EL (cell line): ENCODE measurements at regions not wholly inside any gene's neighbourhood (a gene's known extent, or its start where the extent isn't known, plus 50 kb on each side); places are given as distances from the start of the nearest gene placed in this dataset.

Experiments used
- DNase-seq: peaks from one replicate; pipeline ENCODE4 v3.0.0-alpha.2; 2016

DNA sequence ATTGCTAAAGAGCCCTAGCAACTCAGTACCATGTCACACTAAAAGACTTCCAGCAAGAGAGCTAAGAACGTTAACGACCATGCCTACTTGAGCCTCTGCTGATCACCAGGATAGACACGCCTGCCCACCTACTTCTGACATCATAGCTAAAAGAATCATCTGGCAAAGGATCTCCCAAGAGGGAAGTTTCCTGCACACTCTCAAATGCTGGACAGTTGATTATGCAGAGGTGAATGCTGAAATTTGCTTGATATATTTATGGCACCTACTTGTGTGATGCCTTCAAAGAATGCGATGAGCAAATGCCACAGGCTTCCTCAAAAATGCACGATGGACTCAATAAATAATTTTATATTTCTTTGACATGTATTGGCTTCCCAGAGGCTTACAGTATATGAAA is 113.6 kb downstream of the GALC start:
- no peak for DNase-seq

DNA sequence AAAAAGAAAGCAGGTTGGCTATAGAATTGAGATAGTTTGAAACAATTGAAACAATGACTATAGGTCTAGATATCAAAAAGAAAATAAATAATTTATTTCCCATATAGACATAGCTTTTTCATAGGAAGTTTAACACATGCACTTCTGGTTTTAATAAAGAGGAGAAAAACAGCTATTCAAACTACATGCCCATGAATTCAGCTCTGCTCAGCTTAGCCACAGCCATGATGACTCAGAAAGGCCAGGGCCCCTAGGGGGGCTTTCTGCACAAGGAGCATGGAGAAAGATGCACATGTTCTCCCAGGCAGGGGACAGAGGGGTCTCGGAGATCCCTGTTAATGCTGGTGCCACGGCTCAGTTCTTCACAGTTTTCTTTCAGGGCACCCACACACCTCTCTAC is 114.0 kb downstream of the GALC start:
- DNase-seq = no peak

DNA sequence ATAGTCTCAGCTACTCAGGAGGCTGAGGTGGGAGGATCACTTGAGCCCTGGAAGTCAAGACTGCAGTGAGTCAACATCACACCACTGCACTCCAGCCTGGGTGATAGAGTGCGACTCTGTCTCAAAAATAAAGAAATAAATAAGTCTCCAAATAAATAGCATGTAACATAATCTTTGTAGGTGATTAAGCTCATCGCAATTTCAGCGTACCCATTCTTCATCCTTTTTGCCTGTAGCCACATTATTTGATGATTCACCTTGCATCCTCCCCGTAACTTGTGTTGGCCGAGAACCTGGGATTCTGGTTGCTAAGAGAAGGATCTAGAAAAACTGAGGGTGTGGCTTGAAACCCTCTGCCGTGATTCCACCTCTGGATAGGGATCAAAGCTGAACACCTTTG is 115.1 kb downstream of the GALC start:
- peak; percentile 18 for DNase-seq

DNA sequence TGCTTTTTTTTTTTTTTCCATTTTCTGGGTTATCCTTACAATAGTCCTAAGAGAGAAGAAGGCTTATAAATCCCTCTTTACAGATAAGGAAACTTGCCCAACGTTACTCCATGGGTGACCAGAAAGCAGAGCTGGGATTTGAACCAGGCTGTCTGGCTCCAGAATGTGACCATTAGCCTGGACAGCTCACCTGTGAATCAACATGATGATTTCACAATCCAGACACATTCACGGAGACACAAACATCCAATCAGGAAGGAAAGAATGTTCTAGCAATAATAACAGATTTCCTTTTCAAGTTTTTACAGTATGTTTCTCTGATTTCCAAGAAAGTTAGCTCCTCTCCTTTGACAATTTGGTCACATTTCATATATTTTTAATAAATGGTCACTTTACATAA is 118.3 kb downstream of the GALC start:
- no peak for DNase-seq

DNA sequence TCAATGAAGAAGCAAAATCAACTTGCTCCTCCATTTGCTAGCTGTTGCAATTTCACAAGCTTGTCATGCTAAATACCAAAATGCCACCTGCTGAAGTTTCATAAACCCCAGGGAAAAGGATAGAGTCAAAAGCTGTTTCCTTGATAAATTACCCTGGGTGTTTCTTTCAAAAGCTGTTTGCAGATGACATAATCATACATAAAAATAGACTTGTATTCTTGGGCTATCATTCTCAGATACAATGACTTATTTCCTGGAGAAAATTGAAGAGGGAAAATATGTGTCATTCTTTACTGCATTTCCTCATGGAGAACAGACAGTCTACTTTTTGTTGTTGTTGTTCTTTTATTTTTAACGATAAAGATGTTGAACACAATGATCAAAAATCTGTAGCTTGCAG is 119.2 kb downstream of the GALC start:
- DNase-seq = no peak

DNA sequence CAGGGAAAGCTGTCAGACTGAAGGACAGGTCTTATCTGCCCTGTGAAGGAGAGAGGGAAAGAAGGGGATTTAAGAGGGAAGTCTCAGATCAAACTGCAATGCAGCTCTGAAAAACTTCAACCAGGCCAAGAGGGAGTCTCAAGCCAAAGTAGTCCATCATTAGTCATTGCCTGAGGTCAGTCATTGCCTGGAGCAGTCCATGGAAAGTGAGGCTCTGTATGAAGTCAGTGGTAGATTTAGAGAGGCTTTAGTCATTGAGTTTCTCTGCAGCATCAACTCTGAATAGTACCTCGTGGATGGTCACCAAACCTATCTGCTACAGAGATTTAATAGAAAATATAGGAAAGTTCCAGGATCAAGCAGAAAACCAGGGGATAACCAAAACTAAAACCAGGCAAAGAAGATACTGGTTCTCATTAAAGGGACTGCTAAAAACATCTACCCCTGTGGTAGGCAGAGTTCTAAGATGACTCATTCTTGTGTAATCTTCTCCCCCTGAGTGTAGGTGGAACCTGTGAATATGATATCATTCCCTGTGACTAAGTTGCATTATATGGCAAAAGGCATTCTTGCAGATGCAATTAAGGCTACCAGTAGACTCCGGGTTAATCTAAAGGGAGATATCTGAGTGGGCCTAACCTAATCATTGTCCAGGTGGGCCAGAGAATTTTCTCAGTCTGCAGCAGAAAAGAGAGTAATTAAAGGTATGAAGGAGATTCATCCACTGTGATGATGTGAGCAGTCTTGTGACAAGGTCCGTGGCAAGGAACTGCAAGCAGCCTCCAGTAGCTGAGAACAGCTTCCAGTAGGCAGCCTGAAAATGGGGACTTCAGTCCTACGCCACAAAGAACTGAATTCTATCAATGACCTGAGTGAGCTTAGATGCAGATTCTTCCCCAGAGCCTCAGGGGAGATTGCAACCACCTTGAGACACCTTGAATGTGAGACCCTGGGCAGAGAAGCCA is 123.1 kb downstream of the GALC start:
- peak; percentile 74 for DNase-seq

DNA sequence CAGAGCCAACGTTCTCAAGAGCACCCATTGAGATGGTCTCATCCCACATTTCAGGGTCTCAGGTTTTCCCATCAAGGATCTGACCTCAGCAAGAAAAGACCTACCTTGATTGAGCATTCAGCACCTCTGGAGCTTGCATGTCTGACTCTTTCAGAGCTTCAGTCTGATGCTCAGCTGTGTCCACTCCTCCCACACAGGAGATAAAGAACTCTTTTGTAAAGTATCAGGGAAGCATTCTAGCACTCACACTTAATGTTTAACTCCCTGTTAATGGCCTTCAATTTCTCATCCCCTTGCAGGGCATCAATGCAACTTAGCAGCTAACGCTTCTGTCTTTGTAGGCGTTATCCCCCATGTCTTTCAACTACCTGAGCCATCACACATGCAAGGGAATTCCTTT is 124.1 kb downstream of the GALC start:
- DNase-seq = no peak

DNA sequence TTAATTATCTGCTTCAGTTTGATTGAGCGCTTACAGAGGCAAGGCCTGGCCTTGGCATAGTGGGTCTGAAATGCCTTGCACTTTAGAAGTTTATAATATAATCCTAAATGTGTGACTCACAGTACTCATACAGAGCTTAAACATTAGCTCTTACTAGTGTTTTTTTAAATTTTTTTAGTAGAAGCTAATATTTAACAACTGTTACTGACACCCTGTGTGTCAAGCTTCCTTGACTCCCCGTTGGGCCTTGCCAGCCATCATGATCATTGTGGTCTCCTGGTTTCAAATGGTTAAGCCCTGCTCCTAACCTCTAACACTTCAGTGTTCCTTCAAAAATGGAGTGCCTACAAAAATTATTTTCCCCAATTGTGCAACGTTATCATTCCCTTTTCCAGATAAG is 126.9 kb downstream of the GALC start:
- DNase-seq = no peak

DNA sequence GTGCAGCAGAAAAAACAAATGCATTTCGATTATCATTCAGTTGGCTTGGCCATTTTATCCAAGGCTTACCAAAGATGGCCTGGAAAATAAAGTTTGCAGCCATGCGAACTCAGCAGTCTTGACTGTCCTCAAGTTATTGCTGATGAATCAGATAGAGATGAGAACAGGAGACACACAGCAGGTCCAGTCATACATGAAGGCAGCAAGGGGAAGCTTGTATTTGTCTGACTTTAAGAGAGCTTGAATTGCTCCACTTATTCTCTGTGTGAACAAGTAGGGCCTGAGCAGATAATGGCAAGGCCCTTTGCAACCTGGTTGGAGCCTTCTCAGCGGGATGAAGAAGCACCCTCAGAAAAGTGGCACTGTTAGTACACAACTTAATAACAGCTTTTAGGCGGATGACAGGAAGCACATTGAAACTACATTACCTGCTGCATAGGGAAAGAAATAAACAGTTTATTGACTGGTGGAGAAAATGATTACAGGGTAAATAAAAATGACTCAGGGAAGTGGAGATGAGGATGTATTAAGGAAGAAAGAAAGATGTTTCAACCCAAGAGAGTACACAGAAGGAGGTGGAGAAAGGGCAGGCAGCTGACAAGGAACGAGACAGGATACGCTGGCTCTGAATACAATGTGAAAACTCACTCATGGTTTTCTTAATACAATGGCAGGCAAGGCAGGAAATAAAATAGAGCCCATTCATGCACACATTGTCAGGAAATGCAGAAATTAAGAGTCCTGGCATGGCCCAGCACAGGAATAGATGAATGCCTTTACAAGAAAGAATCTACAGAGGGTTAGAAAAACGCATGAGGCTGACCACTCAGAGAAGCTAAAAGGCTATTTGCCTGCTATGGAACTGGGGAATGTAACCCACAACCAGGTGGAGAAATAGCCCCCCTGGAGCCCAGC is 128.4 kb downstream of the GALC start:
- DNase-seq = no peak

DNA sequence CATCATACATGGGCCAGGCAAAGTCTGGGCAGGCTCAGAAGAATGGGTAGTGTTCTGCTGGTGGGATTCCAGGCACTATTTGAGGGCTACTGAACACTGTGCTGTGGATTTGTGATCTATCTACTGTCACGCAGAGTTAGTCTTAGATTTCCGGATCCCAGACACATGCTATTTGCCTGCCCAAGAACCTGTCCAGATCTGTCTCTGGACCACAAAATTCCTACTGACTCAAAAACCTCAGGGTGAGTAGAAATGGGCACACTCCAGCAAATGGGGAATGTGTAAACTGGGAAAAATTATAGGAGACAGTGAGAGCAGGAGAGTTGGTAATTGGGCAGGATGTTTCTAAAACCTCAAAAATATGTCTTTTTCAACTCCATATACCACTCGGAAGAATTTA is 129.9 kb downstream of the GALC start:
- DNase-seq = no peak

DNA sequence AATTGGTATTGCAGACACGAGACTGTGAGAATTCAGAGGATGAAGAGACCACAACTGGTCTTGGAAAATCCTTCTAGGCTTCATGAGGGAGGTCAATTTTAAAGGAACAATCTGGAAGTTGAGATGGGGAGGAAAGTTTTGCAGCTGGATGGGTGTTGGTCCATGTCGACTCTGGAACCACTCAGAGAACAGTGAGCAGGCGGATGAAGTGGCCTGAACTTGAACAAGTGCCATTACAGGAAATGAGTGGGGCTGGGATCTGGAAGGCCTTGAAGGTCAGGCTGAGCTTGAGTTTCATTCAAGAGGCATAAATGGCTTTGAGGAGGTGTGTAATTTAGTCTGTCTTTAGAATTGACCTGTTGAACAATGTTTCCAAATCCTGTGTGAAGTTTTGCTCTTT is 140.9 kb downstream of the GALC start:
- DNase-seq = no peak

DNA sequence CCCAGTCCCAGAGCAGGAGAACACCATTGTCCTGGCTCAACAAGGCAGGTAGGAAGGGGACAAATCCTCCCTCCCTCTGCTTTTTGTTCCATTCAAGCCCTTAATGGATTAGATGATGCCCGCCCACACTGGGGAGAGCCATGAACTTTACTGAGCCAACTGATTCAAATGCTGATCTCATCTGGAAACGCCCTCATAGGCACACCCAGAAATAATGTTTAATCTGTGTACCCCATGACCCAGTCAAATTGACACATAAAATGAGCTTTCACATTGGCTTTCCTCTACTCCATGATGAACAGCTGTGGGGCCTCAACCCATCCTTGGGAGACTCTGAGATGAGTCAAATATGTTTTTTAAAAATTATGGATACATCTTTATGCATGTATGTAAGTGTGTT is 141.8 kb downstream of the GALC start:
- no peak for DNase-seq

DNA sequence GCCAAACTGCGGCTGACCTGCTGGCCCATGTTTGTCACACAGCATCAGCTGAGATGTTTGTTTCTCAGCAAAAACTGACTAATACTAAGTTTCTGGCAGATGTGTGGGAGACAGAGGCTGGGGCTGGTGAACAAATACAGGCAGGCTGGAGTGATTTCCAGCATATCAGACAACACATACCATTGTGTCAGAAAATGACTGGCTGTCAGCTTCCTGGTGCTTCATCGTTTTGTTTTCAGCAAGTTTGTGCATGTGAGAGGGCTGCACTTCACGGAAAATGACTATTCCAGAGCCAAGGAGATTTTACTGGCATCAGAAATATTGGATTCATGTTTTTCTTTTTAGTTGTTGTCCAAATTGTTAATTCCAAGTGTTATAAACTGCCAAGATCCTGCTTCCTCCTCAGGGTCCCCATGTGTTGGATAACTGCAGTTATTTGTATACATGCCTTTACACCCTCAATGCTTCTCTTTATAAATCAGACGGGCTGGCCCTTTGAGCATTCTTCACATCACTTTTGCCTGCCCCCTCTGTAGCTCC is 145.7 kb downstream of the GALC start:
- no peak for DNase-seq

DNA sequence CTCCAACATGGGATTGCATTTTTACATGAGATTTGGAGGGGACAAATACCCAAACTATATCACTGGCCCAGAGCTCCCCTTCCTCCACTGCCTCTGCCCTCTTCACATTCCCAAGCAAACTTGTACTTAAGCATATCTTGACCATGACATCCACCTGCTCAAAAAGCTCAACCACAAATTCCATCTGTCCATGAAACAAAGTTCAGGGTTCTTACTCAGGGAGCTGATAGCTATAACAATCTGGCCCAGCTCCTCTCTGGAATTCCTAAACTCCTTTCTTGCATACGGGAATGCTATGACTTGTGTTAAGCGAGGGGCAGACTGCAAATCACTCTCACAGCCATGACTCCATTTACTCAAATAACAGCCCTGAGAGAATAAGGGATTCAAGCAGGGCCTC is 152.1 kb downstream of the GALC start:
- no peak for DNase-seq

DNA sequence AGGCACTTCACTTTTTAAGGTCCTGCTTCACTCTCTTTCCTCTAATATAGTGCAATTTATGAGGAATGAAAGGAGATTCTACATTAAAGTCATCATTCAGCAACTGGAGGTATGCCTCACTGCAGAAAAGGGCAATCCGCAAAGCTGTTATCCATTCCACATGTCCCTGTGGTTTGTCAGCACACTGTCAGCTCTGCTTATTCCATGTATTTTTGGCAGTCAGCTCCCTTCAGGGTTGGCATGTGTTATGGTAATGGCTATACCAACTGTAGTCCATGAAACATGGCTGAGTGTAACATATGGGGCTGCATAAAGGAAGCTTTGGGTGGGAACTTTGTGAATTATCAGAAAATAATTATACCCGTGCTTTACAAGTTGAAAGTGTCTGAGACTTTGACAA is 154.1 kb downstream of the GALC start:
- no peak for DNase-seq

DNA sequence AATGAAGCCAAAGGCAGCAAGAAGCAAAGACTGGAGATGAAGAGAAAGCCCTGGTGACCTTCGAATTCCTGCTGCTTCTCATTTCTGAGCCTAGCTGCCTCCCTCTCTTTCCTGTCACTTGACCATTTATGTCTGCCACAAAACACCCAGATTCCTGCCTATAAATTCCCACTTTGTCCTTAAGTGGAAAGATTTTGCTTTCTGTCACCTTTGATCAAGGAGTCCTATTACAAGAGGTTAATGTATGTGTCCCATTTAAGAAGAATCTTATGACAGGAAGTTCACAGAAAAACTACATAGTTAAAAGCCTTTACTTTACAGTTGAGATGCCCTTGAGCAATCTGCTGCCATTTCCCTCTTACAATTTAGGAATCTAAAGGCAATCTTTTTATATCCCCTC is 155.7 kb downstream of the GALC start:
- DNase-seq = no peak

DNA sequence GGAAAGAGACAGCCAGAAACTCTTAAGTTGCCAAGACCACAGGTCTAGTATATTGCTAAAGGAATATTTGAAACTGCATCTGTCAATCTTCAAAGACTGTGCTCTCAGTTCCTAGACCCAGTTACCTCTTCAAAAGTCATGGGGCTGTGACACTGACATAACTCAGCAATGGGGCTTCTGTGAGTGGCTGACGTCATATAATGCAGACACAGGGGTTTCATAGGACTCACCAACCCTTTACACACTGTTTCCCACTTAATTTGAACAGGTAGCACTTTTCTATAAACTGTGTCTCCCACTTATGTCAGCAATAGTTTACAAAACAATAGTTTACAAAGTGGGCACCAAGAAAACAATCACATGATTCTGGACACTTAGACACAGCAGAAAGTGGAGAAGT is 158.4 kb downstream of the GALC start:
- DNase-seq = no peak

DNA sequence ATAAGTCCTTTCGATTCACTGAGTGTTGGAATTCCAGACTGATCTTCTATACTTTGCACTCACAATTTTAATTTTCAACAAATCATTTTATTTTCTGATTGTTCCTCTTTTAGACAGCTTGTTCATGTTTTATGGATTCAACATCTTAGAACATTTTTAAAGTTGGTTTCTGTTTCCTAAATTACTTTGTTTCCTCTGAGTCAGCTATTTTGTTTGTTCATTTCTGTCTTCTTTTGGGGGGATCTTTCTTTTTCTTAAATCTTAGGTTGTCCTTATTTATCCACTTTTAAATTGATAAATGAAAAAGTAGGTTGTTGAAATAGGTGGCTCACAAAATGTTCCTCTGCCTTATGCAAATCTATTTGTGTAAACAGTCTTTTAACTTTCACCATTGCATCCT is 160.0 kb downstream of the GALC start:
- DNase-seq = no peak

DNA sequence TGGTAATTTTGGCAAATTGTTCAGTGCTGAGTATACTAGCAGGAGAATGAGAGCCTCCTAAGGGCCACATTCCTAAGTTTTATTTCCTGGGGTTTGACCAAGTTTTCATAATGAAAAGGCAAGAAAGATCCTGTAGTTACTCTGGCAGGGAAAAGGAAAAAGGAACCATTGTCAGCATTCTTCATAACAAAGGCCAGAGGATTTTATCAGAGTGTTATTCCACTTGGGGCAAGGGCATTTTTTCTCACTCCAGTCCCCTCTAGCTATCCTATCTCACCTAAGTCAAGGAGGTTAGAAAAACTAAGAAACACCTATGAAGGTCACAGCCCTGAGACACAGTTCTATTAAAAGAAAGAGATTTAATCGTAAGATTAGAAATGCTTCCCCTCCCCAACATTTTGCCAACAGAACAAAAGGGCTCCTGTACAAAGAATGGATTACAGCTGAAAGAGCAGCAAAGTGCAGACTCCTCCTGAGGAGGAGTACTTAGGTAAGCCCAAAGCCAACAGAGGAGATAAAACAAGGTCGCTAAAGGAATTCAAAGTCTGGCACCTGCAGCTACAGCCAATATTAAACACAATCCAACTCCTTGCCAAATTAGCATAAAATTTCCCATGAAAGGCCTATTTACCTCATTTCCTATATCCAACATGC is 162.4 kb downstream of the GALC start:
- DNase-seq = no peak

DNA sequence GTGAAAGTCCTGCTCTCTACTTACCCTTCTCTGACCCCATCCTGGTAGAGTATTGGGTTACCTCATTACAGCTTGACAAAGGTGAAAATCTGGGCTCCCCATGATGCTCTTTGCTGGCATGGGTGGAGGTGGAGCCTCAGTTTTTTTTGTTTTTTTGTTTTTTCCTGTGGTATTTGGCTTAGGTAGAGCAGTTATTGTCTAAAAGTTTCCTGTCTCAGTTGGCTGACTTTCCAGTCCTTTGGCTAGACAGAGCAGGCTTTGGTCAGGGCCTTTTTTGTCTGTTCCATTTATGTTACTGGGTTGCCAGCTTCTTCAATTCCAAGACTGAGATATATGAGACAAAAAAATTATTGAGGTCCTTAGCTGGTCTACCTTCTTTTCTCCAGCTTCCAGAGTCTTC is 163.4 kb downstream of the GALC start:
- no peak for DNase-seq

DNA sequence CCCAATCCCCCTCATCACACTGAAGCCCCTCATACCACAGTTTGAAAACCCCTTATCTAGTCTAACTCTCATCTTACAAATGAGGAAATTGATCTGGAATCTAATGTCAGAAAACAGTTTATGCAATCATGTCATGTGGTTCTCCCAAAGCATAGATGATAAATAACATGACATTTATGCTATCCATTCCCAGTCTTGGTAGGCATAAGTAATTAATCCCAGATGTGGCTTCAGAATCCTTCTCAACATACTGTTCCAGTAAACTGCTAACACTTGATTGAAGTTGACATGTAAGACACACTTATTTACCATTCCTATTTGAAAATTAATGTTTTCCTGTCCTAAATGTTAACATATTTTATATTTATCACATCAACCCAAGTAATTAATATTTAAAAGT is 168.7 kb downstream of the GALC start:
- no peak for DNase-seq

DNA sequence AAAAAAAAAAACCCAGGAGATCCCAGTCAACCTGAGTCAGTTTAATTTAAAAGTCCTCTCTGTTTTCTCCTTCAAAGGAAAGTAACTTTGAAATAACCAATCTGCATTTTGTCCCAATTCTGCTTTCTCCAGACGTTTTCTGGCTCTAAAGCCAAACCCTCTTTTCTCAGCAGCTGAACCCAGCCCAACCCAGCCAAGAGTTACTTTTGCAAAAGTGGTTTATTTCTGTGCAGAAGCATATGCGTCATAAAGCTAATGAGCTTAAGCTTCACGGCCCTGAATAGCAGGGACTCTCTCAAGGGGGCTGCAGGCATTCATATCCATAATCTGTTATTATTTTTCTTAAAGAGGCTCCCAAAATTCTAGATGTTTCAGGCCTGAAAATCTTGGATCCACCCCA is 176.6 kb downstream of the GALC start:
- no peak for DNase-seq

DNA sequence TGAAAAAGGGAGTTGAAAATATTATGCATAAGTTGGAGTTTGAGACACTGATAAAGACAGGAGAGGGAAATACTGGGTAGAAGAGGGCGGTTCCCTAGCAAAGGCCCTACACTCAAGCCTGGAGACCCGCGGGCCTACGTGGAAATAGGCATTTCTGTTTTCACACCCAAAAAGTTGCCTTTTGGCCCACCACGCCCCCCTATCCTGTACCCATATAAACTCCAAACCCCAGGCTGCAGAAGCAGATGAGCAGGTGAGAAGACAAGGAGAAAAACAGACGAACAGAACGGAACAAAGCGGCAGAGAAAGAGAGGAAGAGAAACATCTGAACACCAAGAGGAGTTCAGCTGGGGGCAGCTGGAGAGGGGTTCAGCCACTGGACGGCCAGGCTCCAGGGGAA is 177.9 kb downstream of the GALC start:
- no peak for DNase-seq
